CD14-positive monocyte (primary cell): ENCODE measurements at regions not wholly inside any gene's neighbourhood (a gene's known extent, or its start where the extent isn't known, plus 50 kb on each side); places are given as distances from the start of the nearest gene placed in this dataset.

Source experiments
- DNase-seq, 3 donors: peaks; one replicate each; pipeline ENCODE4 v3.0.0-alpha.2; 2011 to 2022
- H2AFZ ChIP-seq: 2 replicates; pipeline ENCODE4 v1.6.0; 2012; ENCODE audit warnings: mild to moderate bottlenecking, low read depth, low read length, inconsistent platforms; ENCODE audit not compliant: insufficient read depth, poor library complexity, severe bottlenecking
- H3K27ac ChIP-seq, 2 donors: 1 replicate in 1 of 2; 2 replicates in 1 of 2; pipeline ENCODE4 v1.5.1; 2012 to 2013; ENCODE audit warnings: low read length in 2 of 2, control low read depth in 1 of 2, inconsistent platforms in 1 of 2, low read depth in 1 of 2, mild to moderate bottlenecking in 1 of 2
- H3K27me3 ChIP-seq, 2 donors: one replicate each; pipeline versions ENCODE4 v1.6.0 to v1.6.1; 2011 to 2013; ENCODE audit warnings: low read length in 2 of 2; ENCODE audit not compliant: control insufficient read depth in 2 of 2, insufficient read depth in 2 of 2
- H3K36me3 ChIP-seq, 2 donors: replicated peaks in 1 of 2; 1 replicate in 1 of 2; 2 replicates in 1 of 2; pipeline versions ENCODE4 v1.5.1 to v1.6.1; 2012 to 2013; ENCODE audit warnings: low read length in 2 of 2, control low read depth in 1 of 2, inconsistent platforms in 1 of 2, mild to moderate bottlenecking in 1 of 2; ENCODE audit not compliant: insufficient read depth in 2 of 2, control insufficient read depth in 1 of 2
- H3K4me1 ChIP-seq, 2 donors: 1 replicate in 1 of 2; 2 replicates in 1 of 2; pipeline versions ENCODE4 v1.5.1 to v1.6.1; 2012 to 2013; ENCODE audit warnings: low read length in 2 of 2, control low read depth in 1 of 2, inconsistent platforms in 1 of 2, mild to moderate bottlenecking in 1 of 2, moderate library complexity in 1 of 2; ENCODE audit not compliant: insufficient read depth in 2 of 2, control insufficient read depth in 1 of 2
- H3K4me2 ChIP-seq: replicated peaks from 2 replicates; pipeline ENCODE3; 2012; ENCODE audit warnings: low read length, moderate library complexity, mild to moderate bottlenecking; ENCODE audit not compliant: poor library complexity, severe bottlenecking; ENCODE audit errors: extremely low read depth
- H3K4me3 ChIP-seq, 3 experiments: fragments of 200-600 bp in 1 of 3; sonication (generic) in 1 of 3; replicated peaks in 1 of 3; 1 replicate in 2 of 3; 2 replicates in 1 of 3; pipeline ENCODE4 v1.5.1; 2011 to 2013; ENCODE audit warnings: low read length in 3 of 3, mild to moderate bottlenecking in 3 of 3, control low read depth in 2 of 3, low read depth in 2 of 3, inconsistent platforms in 1 of 3, moderate library complexity in 1 of 3
- H3K79me2 ChIP-seq: 2 replicates; pipeline ENCODE4 v1.6.0; 2012; ENCODE audit warnings: mild to moderate bottlenecking, control low read depth, inconsistent platforms, low read length, moderate library complexity; ENCODE audit not compliant: insufficient read depth
- H3K9ac ChIP-seq: 2 replicates; pipeline ENCODE4 v1.6.0; 2017; ENCODE audit warnings: low read length, mild to moderate bottlenecking; ENCODE audit not compliant: insufficient read depth, poor library complexity, severe bottlenecking
- H3K9me3 ChIP-seq, 2 donors: replicated peaks in 1 of 2; 1 replicate in 1 of 2; 2 replicates in 1 of 2; pipeline versions ENCODE4 v1.5.1 to v1.6.1; 2012 to 2013; ENCODE audit warnings: low read length in 2 of 2, control low read depth in 1 of 2; ENCODE audit not compliant: control insufficient read depth in 1 of 2, insufficient read depth in 1 of 2
- H4K20me1 ChIP-seq: 2 replicates; pipeline ENCODE4 v1.6.0; 2012; ENCODE audit warnings: mild to moderate bottlenecking, low read length, control low read depth, moderate library complexity; ENCODE audit not compliant: insufficient read depth
- H3K27ac Mint-ChIP-seq, 7 donors: one replicate each; pipeline ENCODE4 v1.8.0; 2020; ENCODE audit warnings: mild to moderate bottlenecking in 7 of 7, mixed read lengths in 7 of 7, moderate library complexity in 6 of 7, inconsistent platforms in 2 of 7
- H3K27me3 Mint-ChIP-seq, 3 donors: one replicate each; pipeline ENCODE4 v1.8.0; 2021 to 2022; ENCODE audit warnings: low read depth in 3 of 3, mild to moderate bottlenecking in 3 of 3, mixed read lengths in 3 of 3, moderate library complexity in 3 of 3, inconsistent platforms in 1 of 3
- H3K36me3 Mint-ChIP-seq, 2 donors: one replicate each; pipeline ENCODE4 v1.8.0; 2020; ENCODE audit warnings: mixed read lengths in 2 of 2, inconsistent platforms in 1 of 2, mild to moderate bottlenecking in 1 of 2
- H3K4me1 Mint-ChIP-seq: one replicate; pipeline ENCODE4 v1.8.0; 2020; ENCODE audit warnings: mild to moderate bottlenecking, mixed read lengths
- H3K4me3 Mint-ChIP-seq, 2 donors: one replicate each; pipeline ENCODE4 v1.8.0; 2020; ENCODE audit warnings: mild to moderate bottlenecking in 2 of 2, mixed read lengths in 2 of 2, moderate library complexity in 1 of 2
- H3K9me3 Mint-ChIP-seq, 7 donors: one replicate each; pipeline ENCODE4 v1.8.0; 2020 to 2022; ENCODE audit warnings: mixed read lengths in 7 of 7, mild to moderate bottlenecking in 6 of 7, moderate library complexity in 6 of 7, inconsistent platforms in 2 of 7
- CTCF ChIP-seq: fragments of 200-600 bp; IDR thresholded peaks from one replicate; pipeline ENCODE4 v1.8.0; 2022; ENCODE audit warnings: antibody characterized with exemption, mild to moderate bottlenecking
- WGBS: methylation state at CpG from one replicate; pipeline ENCODE4 v1.1.5; 2013; ENCODE audit warnings: missing lambda C conversion rate; ENCODE audit not compliant: insufficient coverage; 5-methylcytosine and 5-hydroxymethylcytosine counted together
- intact Hi-C, 2 donors: fragments of 100-400 bp; cut with micrococcal nuclease; formaldehyde crosslinking; loops; one replicate each; pipeline versions ENCODE4 v1.15.0 to v1.15.1; 2023

- Mint-ChIP-seq H3K27ac (no peak overlapping the region), H3K4me1 (no peaks in the 10 kb centered on the region), H3K36me3 (no peaks in the 10 kb centered on the region), H3K4me3 (no peak overlapping the region), H3K9me3 (peaks cover 0 to 14% (median 4%) of the 10 kb centered on the region in 7 donors), H3K27me3 (peaks cover 1 to 3% (median 2%) of the 10 kb centered on the region in 3 donors)
- H3K27ac ChIP-seq: no peak overlapping the region
- no peak for TF ChIP-seq CTCF
- intact Hi-C loops: no loop called here
- H3K4me3 ChIP-seq: no peak overlapping the region
- no peak overlapping the region for H2AFZ ChIP-seq
- 100% methylated on average over 1 of the region's 8 CpGs for WGBS
- no peak for DNase-seq
- no peak overlapping the region for H3K9ac ChIP-seq
- H3K79me2 ChIP-seq: no peaks in the 10 kb centered on the region
- H3K36me3 ChIP-seq: no peaks in the 10 kb centered on the region
- H4K20me1 ChIP-seq: no peaks in the 10 kb centered on the region
- H3K9me3 ChIP-seq: peaks cover 0 to 2% of the 10 kb centered on the region in 2 donors
- no peaks in the 10 kb centered on the region for H3K4me1 ChIP-seq
- H3K4me2 ChIP-seq: no peak overlapping the region
- no peaks in the 10 kb centered on the region for H3K27me3 ChIP-seq
Observed at GRCh38 chr12:39047539-39048262, 142.3 kb upstream of the CPNE8 start.

- H3K36me3 Mint-ChIP-seq: no peaks in the 10 kb centered on the region
- Histone ChIP-seq H3K9me3 (no peaks in the 10 kb centered on the region), H2AFZ (no peak overlapping the region), H3K4me1 (no peaks in the 10 kb centered on the region), H3K4me3 (no peak overlapping the region), H3K4me2 (no peak overlapping the region), H3K27ac (no peak overlapping the region), H3K27me3 (no peaks in the 10 kb centered on the region), H3K79me2 (no peaks in the 10 kb centered on the region), H3K9ac (no peak overlapping the region), H4K20me1 (no peaks in the 10 kb centered on the region), H3K36me3 (no peaks in the 10 kb centered on the region)
- WGBS: no CpG with 5 or more reads among the region's 3 CpGs
- TF ChIP-seq CTCF: no peak
- peaks cover 2 to 4% (median 2%) of the 10 kb centered on the region in 3 donors for H3K27me3 Mint-ChIP-seq
- H3K4me3 Mint-ChIP-seq: no peak overlapping the region
- no peak for DNase-seq
- intact Hi-C loops: no loop called here
- no peak overlapping the region for H3K27ac Mint-ChIP-seq
- H3K9me3 Mint-ChIP-seq: peaks cover 0 to 17% (median 3%) of the 10 kb centered on the region in 7 donors
- H3K4me1 Mint-ChIP-seq: no peaks in the 10 kb centered on the region
Observed at GRCh38 chr12:39044754-39045153, 139.4 kb upstream of the CPNE8 start.
